ENCODE measurements at regions not wholly inside any gene's neighbourhood (a gene's known extent, or its start where the extent isn't known, plus 50 kb on each side); places are given as distances from the start of the nearest gene placed in this dataset.

DNA sequence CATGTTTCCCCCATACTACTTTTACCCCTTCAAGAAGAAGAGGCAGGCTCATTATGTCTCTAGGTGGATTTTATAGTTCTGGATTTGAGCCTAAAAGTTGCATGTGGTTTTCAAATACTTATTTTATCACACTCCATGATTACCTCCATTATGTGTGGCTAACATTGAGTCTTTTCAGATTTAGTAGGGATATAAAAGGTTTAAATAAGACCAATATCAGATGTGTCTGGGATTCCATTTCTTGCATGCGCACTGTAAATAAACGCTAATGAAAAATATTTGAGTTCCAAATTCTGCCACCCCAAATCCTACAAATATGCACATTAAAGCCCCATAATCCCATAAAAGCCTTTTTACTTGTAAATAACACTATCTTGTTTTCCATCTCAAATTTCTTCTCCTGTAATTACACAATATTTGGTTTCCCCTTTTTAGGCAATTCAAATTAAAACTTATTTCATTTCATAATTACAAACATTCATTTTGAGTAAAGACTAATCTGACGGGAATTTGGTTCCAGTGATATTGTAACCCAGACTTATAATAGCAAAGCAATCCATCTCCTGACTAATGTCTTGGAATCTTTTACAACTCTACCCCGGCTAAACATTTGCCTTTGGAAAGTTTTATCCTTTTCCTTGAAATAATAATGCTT lies 600.0 kb downstream of the SLC4A3 start:
- TF ChIP-seq SPI1 (IDR thresholded peaks at IDR 0.05; ENCODE audit: low read depth, low read length) (no peak), POLR2AphosphoS5 (IDR thresholded peaks at IDR 0.05; ENCODE audit: low read depth, low read length) (no peak), POLR2A (IDR thresholded peaks at IDR 0.05; ENCODE audit: low read depth, low read length) (no peak), POU2F2 (IDR thresholded peaks at IDR 0.05; ENCODE audit: low read depth, low read length) (no peak), PAX5 (IDR thresholded peaks at IDR 0.05; ENCODE audit: insufficient read depth, low read length, severe bottlenecking) (no peak), TAF1 (IDR thresholded peaks at IDR 0.05; ENCODE audit: low read depth, low read length) (no peak)

DNA sequence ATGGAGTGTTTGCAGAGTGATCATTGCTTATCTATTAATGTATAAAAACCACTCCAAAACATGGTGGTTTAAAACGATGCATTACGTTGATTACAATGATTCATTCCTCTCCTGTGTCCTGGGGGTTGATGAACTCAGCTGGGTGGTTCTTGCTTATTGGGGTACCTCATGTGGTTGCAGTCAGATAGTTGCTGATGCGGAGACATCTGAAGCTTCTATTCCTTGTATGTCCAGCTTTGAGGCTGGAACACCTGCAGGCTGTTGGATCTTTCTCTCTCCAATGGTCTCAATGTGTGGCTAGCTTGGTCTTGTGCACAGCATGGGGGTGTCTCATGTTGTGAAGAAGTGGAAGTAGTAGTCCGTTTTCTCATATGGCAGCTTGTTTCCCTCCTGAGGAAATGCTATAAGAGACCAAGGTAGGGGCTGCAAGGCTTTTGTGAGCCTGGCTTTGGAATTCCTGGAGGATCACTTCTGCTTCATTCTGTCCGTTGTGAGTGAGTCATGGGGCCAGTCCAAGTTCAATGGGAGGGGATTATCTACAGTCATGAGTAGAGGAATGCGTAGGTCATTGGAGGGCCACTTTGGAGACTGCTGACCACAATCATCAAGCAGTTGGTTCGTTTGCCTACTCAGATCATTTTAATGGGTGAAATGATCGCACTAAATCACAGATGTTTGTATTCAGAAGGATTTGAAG lies 601.0 kb downstream of the SLC4A3 start:
- TF ChIP-seq SPI1 (IDR thresholded peaks at IDR 0.05; ENCODE audit: low read depth, low read length) (no peak), TAF1 (IDR thresholded peaks at IDR 0.05; ENCODE audit: low read depth, low read length) (no peak), POLR2AphosphoS5 (IDR thresholded peaks at IDR 0.05; ENCODE audit: low read depth, low read length) (no peak), POU2F2 (IDR thresholded peaks at IDR 0.05; ENCODE audit: low read depth, low read length) (no peak), PAX5 (IDR thresholded peaks at IDR 0.05; ENCODE audit: insufficient read depth, low read length, severe bottlenecking) (no peak), POLR2A (IDR thresholded peaks at IDR 0.05; ENCODE audit: low read depth, low read length) (no peak)
- FAIRE-seq (no peak), DNase-seq (ENCODE audit: insufficient read length, low spot score) (no peak)

More for the DNA sequence above, 600.0 kb downstream of the SLC4A3 start:
- DNase-seq (ENCODE audit: insufficient read length, low spot score) (no peak), FAIRE-seq (no peak)

DNA sequence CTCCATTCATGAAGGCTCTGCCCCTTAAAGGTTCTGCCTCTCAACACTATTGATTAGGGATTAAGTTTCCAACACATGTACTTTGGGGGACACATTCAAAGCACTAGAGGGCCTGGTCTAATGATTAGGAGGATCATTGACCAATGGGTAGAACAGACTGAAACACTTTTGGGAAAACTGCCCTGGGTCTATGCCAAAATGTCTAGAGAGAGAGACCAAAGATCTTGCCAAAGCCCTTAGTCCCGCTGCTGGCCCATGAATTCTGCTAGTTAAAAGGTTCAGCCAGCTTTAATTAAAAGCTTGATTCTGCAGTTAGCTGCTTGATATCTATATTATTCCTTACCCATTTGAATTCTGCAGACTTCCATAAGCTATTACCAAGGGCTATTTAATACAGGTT lies 613.2 kb downstream of the SLC4A3 start:
- no peak for FAIRE-seq

GRCh38 chr2:220241423-220241822 lies 614.0 kb downstream of the SLC4A3 start:
- TF ChIP-seq SPI1 (IDR thresholded peaks at IDR 0.05; ENCODE audit: low read depth, low read length) (no peak), POU2F2 (IDR thresholded peaks at IDR 0.05; ENCODE audit: low read depth, low read length) (no peak), POLR2A (IDR thresholded peaks at IDR 0.05; ENCODE audit: low read depth, low read length) (no peak), TAF1 (IDR thresholded peaks at IDR 0.05; ENCODE audit: low read depth, low read length) (no peak), POLR2AphosphoS5 (IDR thresholded peaks at IDR 0.05; ENCODE audit: low read depth, low read length) (no peak), PAX5 (IDR thresholded peaks at IDR 0.05; ENCODE audit: insufficient read depth, low read length, severe bottlenecking) (no peak)
- no peak for FAIRE-seq
- DNase-seq (ENCODE audit: insufficient read length, low spot score): no peak

More for the DNA sequence above, 613.2 kb downstream of the SLC4A3 start:
- no peak for DNase-seq (ENCODE audit: insufficient read length, low spot score)
- TF ChIP-seq POLR2A (IDR thresholded peaks at IDR 0.05; ENCODE audit: low read depth, low read length) (no peak), POU2F2 (IDR thresholded peaks at IDR 0.05; ENCODE audit: low read depth, low read length) (no peak), TAF1 (IDR thresholded peaks at IDR 0.05; ENCODE audit: low read depth, low read length) (no peak), PAX5 (IDR thresholded peaks at IDR 0.05; ENCODE audit: insufficient read depth, low read length, severe bottlenecking) (no peak), SPI1 (IDR thresholded peaks at IDR 0.05; ENCODE audit: low read depth, low read length) (no peak), POLR2AphosphoS5 (IDR thresholded peaks at IDR 0.05; ENCODE audit: low read depth, low read length) (no peak)

GRCh38 chr2:220243571-220243970 lies 616.1 kb downstream of the SLC4A3 start:
- DNase-seq (ENCODE audit: insufficient read length, low spot score): no peak
- TF ChIP-seq TAF1 (IDR thresholded peaks at IDR 0.05; ENCODE audit: low read depth, low read length) (no peak), PAX5 (IDR thresholded peaks at IDR 0.05; ENCODE audit: insufficient read depth, low read length, severe bottlenecking) (no peak), SPI1 (IDR thresholded peaks at IDR 0.05; ENCODE audit: low read depth, low read length) (no peak), POLR2A (IDR thresholded peaks at IDR 0.05; ENCODE audit: low read depth, low read length) (no peak), POLR2AphosphoS5 (IDR thresholded peaks at IDR 0.05; ENCODE audit: low read depth, low read length) (no peak), POU2F2 (IDR thresholded peaks at IDR 0.05; ENCODE audit: low read depth, low read length) (no peak)
- no peak for FAIRE-seq

DNA sequence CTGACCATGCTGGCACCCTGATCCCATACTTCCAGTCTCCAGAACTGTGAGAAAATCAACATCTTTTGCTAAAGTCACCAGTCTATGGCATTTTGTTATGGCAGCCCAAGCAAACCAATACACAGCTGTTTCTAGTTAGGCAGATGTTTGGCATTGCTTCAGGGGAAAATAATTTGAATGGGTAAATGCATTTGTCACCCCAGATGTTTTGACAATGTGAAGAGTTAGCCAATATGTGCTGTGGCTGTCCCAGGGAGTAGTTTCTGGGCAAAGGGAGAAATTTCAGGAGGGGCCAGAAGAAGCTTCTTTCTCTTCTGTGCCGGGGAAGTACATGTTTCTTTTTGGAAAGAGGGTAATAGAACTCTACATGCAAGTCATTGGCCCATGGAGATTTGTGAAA lies 619.0 kb downstream of the SLC4A3 start:
- no peak for DNase-seq (ENCODE audit: insufficient read length, low spot score)

DNA sequence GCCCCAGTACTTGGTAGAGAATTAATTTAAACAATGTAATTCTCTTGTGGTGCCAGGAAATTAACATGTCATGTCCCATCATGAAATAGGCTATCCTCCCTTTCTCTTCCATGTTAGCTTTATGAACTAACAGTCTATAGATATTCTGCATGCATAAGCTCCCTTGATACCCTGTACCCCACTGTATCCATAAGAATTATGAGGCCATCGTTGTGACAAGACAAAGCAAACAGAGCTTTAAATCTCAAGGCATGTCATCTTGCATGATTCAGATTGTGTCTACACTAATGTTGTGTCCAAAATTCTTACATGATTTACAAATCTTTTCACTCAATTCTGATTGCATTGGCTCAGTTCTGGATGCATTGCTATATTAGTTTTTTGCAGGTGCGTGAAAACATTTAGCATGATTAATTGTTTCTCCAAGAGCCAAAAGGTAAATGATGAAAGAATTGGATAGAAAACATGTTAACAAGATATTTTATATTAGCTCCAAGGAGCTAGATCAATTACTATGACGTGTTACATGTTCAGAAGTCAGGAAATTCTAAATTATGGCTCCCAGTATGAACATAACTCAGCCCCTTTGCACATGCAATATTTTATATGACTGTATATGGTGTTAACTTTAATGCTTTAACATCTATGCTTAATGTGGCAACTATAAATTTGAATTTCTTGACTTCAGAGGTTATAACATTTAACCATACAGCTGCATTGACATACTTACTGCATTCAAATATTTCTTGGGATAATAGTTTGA lies 620.3 kb downstream of the SLC4A3 start:
- DNase-seq (ENCODE audit: insufficient read length, low spot score) (no peak), FAIRE-seq (no peak)
- TF ChIP-seq PAX5 (IDR thresholded peaks at IDR 0.05; ENCODE audit: insufficient read depth, low read length, severe bottlenecking) (no peak), TAF1 (IDR thresholded peaks at IDR 0.05; ENCODE audit: low read depth, low read length) (no peak), POLR2AphosphoS5 (IDR thresholded peaks at IDR 0.05; ENCODE audit: low read depth, low read length) (no peak), SPI1 (IDR thresholded peaks at IDR 0.05; ENCODE audit: low read depth, low read length) (no peak), POU2F2 (IDR thresholded peaks at IDR 0.05; ENCODE audit: low read depth, low read length) (no peak), POLR2A (IDR thresholded peaks at IDR 0.05; ENCODE audit: low read depth, low read length) (no peak)

More for the DNA sequence above, 619.0 kb downstream of the SLC4A3 start:
- TF ChIP-seq TAF1 (IDR thresholded peaks at IDR 0.05; ENCODE audit: low read depth, low read length) (no peak), SPI1 (IDR thresholded peaks at IDR 0.05; ENCODE audit: low read depth, low read length) (no peak), POLR2A (IDR thresholded peaks at IDR 0.05; ENCODE audit: low read depth, low read length) (no peak), PAX5 (IDR thresholded peaks at IDR 0.05; ENCODE audit: insufficient read depth, low read length, severe bottlenecking) (no peak), POU2F2 (IDR thresholded peaks at IDR 0.05; ENCODE audit: low read depth, low read length) (no peak), POLR2AphosphoS5 (IDR thresholded peaks at IDR 0.05; ENCODE audit: low read depth, low read length) (no peak)
- FAIRE-seq: no peak

DNA sequence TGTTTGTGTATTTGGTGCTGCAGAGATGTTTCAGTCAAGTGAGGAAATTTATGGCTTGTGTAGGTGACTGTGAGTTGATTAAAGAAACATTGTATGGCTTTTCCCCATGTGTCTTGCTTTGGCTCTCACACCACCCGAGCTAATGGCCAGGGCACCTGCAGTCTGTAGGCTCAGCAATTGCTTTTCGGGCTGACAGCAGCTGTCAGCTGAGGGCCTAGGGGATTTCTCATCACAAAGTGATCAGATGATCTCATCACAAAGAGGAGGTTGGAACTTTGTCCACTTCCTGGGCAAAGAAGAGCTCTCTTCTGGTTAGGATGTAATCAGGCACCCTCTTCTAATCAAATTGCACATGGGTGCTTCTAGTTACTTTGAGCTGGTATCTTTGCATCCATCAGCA lies 632.2 kb downstream of the SLC4A3 start:
- TF ChIP-seq PAX5 (IDR thresholded peaks at IDR 0.05; ENCODE audit: insufficient read depth, low read length, severe bottlenecking) (no peak), TAF1 (IDR thresholded peaks at IDR 0.05; ENCODE audit: low read depth, low read length) (no peak), POLR2AphosphoS5 (IDR thresholded peaks at IDR 0.05; ENCODE audit: low read depth, low read length) (no peak), SPI1 (IDR thresholded peaks at IDR 0.05; ENCODE audit: low read depth, low read length) (no peak), POLR2A (IDR thresholded peaks at IDR 0.05; ENCODE audit: low read depth, low read length) (no peak), POU2F2 (IDR thresholded peaks at IDR 0.05; ENCODE audit: low read depth, low read length) (no peak)
- DNase-seq (ENCODE audit: insufficient read length, low spot score): no peak
- no peak for FAIRE-seq

GRCh38 chr2:220263300-220263699 lies 635.9 kb downstream of the SLC4A3 start:
- no peak for FAIRE-seq
- DNase-seq (ENCODE audit: insufficient read length, low spot score): no peak

More at GRCh38 chr2:220263300-220263699, 635.9 kb downstream of the SLC4A3 start:
- TF ChIP-seq POLR2AphosphoS5 (IDR thresholded peaks at IDR 0.05; ENCODE audit: low read depth, low read length) (no peak), TAF1 (IDR thresholded peaks at IDR 0.05; ENCODE audit: low read depth, low read length) (no peak), PAX5 (IDR thresholded peaks at IDR 0.05; ENCODE audit: insufficient read depth, low read length, severe bottlenecking) (no peak), POLR2A (IDR thresholded peaks at IDR 0.05; ENCODE audit: low read depth, low read length) (no peak), POU2F2 (IDR thresholded peaks at IDR 0.05; ENCODE audit: low read depth, low read length) (no peak), SPI1 (IDR thresholded peaks at IDR 0.05; ENCODE audit: low read depth, low read length) (no peak)
